ENCODE measurements at regions not wholly inside any gene's neighbourhood (a gene's known extent, or its start where the extent isn't known, plus 50 kb on each side); places are given as distances from the start of the nearest gene placed in this dataset.

GRCh38 chr17:72390675-72391508 lies 270.1 kb downstream of the SOX9 start:
- TF ChIP-seq CTCF (IDR thresholded peaks at IDR 0.05; ENCODE audit: low read depth, low read length, missing input control) (no peak), GABPA (IDR thresholded peaks at IDR 0.05 in 1 of 2, conservative IDR thresholded peaks at IDR 0.05 in 1 of 2) (no peak), RAD21 (IDR thresholded peaks at IDR 0.05) (no peak), FOXA1 (IDR thresholded peaks at IDR 0.05) (no peak)

Data from liver (tissue), 3 donors.